ENCODE measurements at regions not wholly inside any gene's neighbourhood (a gene's known extent, or its start where the extent isn't known, plus 50 kb on each side); places are given as distances from the start of the nearest gene placed in this dataset.
"Not testable (repeated sequence)": the region's sequence is repeated elsewhere in the genome, so short reads cannot be mapped to it uniquely, and the experiment has no call there.

GRCh38 chr2:15809404-15809803 is 130.9 kb upstream of the MYCN start:
- DNase-seq (ENCODE audit: low read depth) = no peak

GRCh38 chr2:15810477-15811150 is 129.7 kb upstream of the MYCN start:
- DNase-seq (ENCODE audit: low read depth) = no peak

- no peak for DNase-seq (ENCODE audit: low read depth)
Observed at GRCh38 chr2:15811367-15811766, 129.0 kb upstream of the MYCN start.

- no peak for DNase-seq (ENCODE audit: low read depth)
Observed at GRCh38 chr2:15812187-15812780, 128.1 kb upstream of the MYCN start.

GRCh38 chr2:15813481-15814266 is 126.7 kb upstream of the MYCN start:
- no peak for DNase-seq (ENCODE audit: low read depth)

- no peak for DNase-seq (ENCODE audit: low read depth)
Observed at GRCh38 chr2:15814403-15814802, 125.9 kb upstream of the MYCN start.

GRCh38 chr2:15814946-15815345 is 125.4 kb upstream of the MYCN start:
- no peak for DNase-seq (ENCODE audit: low read depth)

GRCh38 chr2:15816226-15816625 is 124.1 kb upstream of the MYCN start:
- no peak for DNase-seq (ENCODE audit: low read depth)

GRCh38 chr2:15816674-15817406 is 123.5 kb upstream of the MYCN start:
- no peak for DNase-seq (ENCODE audit: low read depth)

GRCh38 chr2:15817748-15818147 is 122.6 kb upstream of the MYCN start:
- no peak for DNase-seq (ENCODE audit: low read depth)

GRCh38 chr2:15818318-15818753 is 122.0 kb upstream of the MYCN start:
- no peak for DNase-seq (ENCODE audit: low read depth)

- DNase-seq (ENCODE audit: low read depth) = no peak
Observed at GRCh38 chr2:15818881-15819280, 121.5 kb upstream of the MYCN start.

- DNase-seq (ENCODE audit: low read depth) = no peak
Observed at GRCh38 chr2:15819562-15820256, 120.6 kb upstream of the MYCN start.

- no peak for DNase-seq (ENCODE audit: low read depth)
Observed at GRCh38 chr2:15820257-15820566, 120.1 kb upstream of the MYCN start.

- no peak for DNase-seq (ENCODE audit: low read depth)
Observed at GRCh38 chr2:15820927-15821326, 119.4 kb upstream of the MYCN start.

- DNase-seq (ENCODE audit: low read depth) = no peak
Observed at GRCh38 chr2:15822151-15823044, 118.0 kb upstream of the MYCN start.

- no peak for DNase-seq (ENCODE audit: low read depth)
Observed at GRCh38 chr2:15823459-15824396, 116.6 kb upstream of the MYCN start.

GRCh38 chr2:15824467-15824866 is 115.9 kb upstream of the MYCN start:
- not testable (repeated sequence) for DNase-seq (ENCODE audit: low read depth)

- no peak for DNase-seq (ENCODE audit: low read depth)
Observed at GRCh38 chr2:15825276-15825980, 114.9 kb upstream of the MYCN start.

Measured in ELR (cell line).